ENCODE measurements at regions not wholly inside any gene's neighbourhood (a gene's known extent, or its start where the extent isn't known, plus 50 kb on each side); places are given as distances from the start of the nearest gene placed in this dataset.

GRCh38 chr4:4746444-4746843 is 113.0 kb upstream of the MSX1 start:
- DNase-seq (ENCODE audit: low read depth, low spot score), result no peak

GRCh38 chr4:4740071-4740470 is 119.4 kb upstream of the MSX1 start:
- no peak for DNase-seq (ENCODE audit: low read depth, low spot score)

- DNase-seq (ENCODE audit: low read depth, low spot score), result no peak
These were observed 123.6 kb upstream of the MSX1 start for GRCh38 chr4:4735870-4736269.

GRCh38 chr4:4735136-4735750 is 124.2 kb upstream of the MSX1 start:
- no peak for DNase-seq (ENCODE audit: low read depth, low spot score)

DNA sequence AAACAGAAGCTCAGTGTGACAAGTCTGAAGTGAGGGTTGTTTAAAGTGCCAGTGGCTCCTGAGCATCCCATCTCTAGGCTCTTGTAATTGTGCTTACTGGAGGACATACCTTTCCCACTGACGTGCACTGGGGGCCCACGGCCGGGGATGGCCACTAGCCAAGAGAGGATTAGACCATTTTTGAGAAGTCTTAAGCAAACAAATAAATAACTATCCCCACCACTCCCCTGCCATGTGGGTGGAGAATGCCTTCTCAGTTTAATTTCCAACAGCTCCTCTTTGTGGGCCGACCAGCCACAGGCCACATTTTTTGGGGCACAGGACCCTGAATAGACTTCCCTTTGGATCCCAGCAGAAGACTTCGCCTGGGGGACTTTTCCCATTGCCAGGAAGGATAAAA is 125.0 kb upstream of the MSX1 start:
- DNase-seq (ENCODE audit: low read depth, low spot score), result no peak

DNA sequence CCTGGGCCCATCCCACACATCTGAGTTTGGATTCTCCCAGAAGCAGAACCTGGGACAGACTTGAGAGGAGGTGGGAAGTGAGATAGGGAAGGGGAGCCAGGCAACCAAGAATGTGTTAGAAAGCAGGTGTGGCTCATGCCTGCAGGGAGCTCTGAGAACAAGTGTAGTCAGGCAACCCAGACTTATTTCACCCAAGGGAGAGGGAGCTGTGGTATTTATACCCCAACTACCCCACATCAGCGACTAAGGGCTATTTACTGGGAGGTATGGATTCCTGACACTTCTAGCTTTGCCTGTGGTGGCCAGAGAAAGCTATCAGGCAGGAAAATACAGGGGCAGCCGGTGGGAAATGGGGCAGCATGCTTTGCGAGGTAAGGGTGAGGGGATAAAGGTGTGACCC is 125.8 kb upstream of the MSX1 start:
- DNase-seq (ENCODE audit: low read depth, low spot score), result no peak

DNA sequence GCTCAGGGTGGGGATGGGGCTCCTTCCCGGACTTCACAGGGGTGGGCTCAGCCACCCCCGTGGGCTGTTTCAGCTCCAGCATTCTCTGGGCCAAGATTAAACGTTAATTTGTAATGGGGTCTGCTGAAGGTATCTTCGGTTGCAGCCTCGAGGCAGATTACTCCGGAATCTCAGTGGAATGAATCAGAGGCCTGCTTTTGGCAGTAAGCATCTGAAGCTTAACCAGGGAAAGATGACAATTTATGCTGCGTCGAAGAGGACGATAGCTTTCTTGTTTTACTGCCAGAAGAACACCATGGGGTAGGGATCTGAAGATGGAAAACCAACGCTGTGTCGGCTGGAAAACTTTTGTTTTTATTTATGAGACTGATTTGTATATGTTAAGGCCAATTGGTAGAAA is 129.2 kb upstream of the MSX1 start:
- DNase-seq (ENCODE audit: low read depth, low spot score), result no peak

GRCh38 chr4:4729206-4729605 is 130.3 kb upstream of the MSX1 start:
- DNase-seq (ENCODE audit: low read depth, low spot score), result no peak

- DNase-seq (ENCODE audit: low read depth, low spot score), result no peak
These were observed 131.9 kb upstream of the MSX1 start for GRCh38 chr4:4727536-4727935.

DNA sequence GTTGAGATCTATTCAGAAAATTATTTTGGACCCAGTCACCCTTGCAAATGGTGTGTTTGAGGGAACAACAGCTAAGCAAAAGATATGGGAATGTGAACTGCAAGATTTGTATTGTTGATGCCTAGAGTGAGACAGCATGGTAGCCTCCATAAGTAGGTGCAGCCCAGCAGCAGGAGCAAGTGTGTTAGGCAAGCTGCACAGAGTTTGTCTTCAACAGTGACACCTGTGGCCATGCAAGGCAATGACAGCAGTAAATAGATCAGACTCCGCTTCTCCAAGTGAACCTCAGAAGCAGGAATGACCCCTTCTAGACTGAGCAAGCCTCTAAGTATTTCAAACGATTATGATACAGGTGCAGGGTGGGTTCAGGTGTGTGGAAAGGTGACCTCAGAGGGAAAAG is 133.4 kb upstream of the MSX1 start:
- DNase-seq (ENCODE audit: low read depth, low spot score), result no peak

DNA sequence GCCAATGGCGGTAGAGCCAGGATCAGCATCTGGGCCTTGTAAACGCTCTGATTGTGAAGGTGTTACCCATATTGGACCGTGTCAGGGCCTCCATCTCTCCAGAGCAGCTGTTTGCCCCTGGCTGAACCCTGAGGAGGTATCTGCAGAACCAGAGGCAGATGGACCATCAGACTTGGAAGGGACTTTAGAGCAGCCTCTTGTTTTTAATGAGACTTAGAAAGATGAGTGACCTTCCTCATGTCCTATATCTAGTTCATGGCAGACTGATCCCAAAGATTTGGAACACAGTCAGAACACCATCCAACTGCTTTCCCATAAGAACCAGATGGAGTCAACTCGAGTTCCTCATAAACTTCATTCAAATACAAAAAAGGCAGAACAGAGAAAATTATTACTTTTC is 135.1 kb upstream of the MSX1 start:
- no peak for DNase-seq (ENCODE audit: low read depth, low spot score)

GRCh38 chr4:4721636-4722035 is 137.8 kb upstream of the MSX1 start:
- no peak for DNase-seq (ENCODE audit: low read depth, low spot score)

- DNase-seq (ENCODE audit: low read depth, low spot score), result no peak
These were observed 138.8 kb upstream of the MSX1 start for GRCh38 chr4:4720646-4721045.

GRCh38 chr4:4719436-4719835 is 140.0 kb upstream of the MSX1 start:
- no peak for DNase-seq (ENCODE audit: low read depth, low spot score)

DNA sequence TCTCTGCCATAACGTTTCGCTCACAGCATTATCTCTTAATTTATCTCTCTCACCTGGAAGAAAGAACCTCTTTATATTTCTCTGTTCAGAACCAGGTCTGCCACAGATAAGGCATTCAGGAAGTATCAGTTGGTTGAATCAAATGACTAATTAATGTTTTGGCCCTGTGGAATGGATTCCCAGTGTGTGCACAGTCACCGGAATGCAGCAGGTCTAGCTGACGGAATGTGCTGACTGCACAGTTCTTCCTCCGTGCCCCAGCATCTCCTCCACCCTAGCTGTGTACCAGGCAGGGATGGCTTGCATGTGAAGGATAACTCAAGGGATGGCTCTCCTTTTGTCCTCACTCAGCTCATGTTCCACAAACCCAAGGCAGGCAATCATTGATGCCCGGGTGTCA is 141.8 kb upstream of the MSX1 start:
- no peak for DNase-seq (ENCODE audit: low read depth, low spot score)

GRCh38 chr4:4714331-4714730 is 145.1 kb upstream of the MSX1 start:
- DNase-seq (ENCODE audit: low read depth, low spot score), result no peak

DNA sequence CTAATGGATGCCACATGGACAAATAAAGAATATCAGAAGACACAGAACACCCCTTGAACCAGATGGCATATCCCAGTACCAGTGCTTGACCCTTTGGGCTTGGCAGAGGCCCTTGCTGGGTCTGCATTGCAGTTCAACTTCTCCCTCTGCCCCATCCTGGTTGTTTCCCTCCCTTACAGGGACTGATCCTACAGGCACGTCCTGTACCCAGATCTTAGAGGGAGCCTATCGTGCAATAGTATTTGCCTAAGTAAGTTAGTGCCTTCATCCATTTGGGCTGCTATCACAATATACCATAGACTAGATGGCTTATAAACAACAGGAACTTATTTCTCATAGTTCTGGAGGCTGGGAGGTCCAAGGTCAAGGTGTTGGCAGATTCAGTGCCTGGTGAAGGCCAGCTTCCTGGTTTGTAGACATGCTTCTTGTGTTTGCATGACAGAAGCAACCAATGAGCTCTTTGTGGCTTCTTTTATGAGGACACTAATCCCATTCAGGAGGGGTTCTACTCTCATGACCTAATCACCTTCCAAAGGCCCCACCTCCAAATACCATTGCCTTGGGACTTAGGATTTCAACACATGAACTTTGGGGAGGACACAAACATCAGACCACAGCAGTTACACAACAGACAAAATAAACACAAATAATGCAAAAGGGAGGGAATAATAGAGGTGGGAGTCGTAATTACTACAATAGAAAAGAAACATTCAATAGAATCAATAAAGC is 146.5 kb upstream of the MSX1 start:
- DNase-seq (ENCODE audit: low read depth, low spot score), result no peak

- DNase-seq (ENCODE audit: low read depth, low spot score), result no peak
These were observed 147.6 kb upstream of the MSX1 start for GRCh38 chr4:4711902-4712301.

- DNase-seq (ENCODE audit: low read depth, low spot score), result no peak
These were observed 149.7 kb upstream of the MSX1 start for GRCh38 chr4:4709736-4710135.

- no peak for DNase-seq (ENCODE audit: low read depth, low spot score)
These were observed 155.2 kb upstream of the MSX1 start for GRCh38 chr4:4704267-4704666.

GRCh38 chr4:4697584-4697983 is 155.7 kb upstream of the STX18 start:
- no peak for DNase-seq (ENCODE audit: low read depth, low spot score)

DNA sequence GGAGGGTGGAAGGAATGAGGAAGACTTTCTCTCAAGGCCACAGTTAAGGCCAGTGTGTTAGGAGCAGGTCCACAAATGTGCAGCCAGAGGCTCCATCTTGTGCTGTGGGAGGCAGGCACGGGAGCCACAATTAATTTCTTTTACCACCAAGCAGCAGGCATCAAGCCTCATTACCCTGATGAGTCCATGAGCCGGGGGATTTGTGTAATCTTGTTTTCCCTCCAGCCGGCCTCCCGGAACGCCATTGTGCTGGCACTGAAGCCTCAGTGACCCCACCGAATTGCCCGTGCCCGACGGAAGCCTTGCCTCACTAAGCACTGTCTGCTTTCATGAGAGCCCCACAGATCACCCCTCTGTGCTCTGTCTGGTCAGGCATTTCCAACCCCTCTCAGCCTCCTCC is 154.7 kb upstream of the STX18 start:
- DNase-seq (ENCODE audit: low read depth, low spot score), result no peak

- no peak for DNase-seq (ENCODE audit: low read depth, low spot score)
These were observed 153.6 kb upstream of the STX18 start for GRCh38 chr4:4695497-4695896.

GRCh38 chr4:4694827-4695226 is 153.0 kb upstream of the STX18 start:
- no peak for DNase-seq (ENCODE audit: low read depth, low spot score)
